ENCODE measurements at regions not wholly inside any gene's neighbourhood (a gene's known extent, or its start where the extent isn't known, plus 50 kb on each side); places are given as distances from the start of the nearest gene placed in this dataset.

DNA sequence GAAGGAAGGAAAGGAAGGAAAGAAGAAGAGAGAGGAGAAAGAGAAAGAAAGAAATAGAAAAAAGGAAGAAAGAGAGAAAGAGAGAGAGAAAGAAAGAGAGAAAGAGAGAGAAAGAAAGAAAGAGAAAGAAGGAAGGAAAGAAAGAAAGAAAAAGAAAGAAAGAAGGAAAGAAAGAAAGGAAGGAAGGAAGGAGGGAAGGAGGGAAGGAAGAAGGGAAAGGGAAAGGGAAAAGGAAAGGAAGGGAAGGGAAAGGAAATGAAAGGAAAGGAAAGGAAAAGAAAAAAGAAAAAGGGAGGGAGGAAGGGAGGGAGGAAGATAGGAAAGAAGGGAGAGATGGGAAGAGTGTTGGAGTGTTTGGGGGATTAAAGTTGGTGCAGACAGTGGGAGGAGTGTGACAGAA, 450.1 kb downstream of the GBE1 start:
- no peak for DNase-seq (ENCODE audit: low spot score)
- in situ Hi-C loops (cut with MboI; ENCODE audit: low pct_unique_long_range_greater_than_20kb, low sequenced_read_pairs, unreplicated experiment) = no loop called here

DNA sequence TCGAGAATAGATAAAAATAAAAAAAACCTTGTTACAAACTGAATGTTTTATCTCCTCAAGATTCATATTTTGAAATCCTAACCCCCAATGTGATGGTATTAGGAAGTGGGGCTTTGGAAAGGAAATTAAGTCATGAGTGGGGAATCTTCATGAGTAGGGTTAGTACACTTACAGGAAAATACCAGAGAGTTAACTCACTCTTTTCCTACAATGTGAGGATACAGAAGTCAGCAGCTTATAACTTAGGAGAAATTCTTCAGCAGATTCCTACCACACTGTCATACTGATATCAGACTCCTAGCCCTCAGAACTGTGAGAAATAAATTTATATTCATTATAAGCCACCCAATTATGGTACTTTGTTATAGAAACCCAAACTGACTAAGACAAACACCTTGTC, 453.1 kb downstream of the GBE1 start:
- in situ Hi-C loops (cut with MboI; ENCODE audit: low pct_unique_long_range_greater_than_20kb, low sequenced_read_pairs, unreplicated experiment) = no loop called here
- DNase-seq (ENCODE audit: low spot score) = no peak
- TF ChIP-seq, protein P1, sequence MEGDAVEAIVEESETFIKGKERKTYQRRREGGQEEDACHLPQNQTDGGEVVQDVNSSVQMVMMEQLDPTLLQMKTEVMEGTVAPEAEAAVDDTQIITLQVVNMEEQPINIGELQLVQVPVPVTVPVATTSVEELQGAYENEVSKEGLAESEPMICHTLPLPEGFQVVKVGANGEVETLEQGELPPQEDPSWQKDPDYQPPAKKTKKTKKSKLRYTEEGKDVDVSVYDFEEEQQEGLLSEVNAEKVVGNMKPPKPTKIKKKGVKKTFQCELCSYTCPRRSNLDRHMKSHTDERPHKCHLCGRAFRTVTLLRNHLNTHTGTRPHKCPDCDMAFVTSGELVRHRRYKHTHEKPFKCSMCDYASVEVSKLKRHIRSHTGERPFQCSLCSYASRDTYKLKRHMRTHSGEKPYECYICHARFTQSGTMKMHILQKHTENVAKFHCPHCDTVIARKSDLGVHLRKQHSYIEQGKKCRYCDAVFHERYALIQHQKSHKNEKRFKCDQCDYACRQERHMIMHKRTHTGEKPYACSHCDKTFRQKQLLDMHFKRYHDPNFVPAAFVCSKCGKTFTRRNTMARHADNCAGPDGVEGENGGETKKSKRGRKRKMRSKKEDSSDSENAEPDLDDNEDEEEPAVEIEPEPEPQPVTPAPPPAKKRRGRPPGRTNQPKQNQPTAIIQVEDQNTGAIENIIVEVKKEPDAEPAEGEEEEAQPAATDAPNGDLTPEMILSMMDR (IDR thresholded peaks at IDR 0.05; ENCODE audit: extremely low read depth, insufficient read depth, missing control alignments) = no peak

More for the DNA sequence above, 450.1 kb downstream of the GBE1 start:
- TF ChIP-seq, protein P1 (IDR thresholded peaks at IDR 0.05; ENCODE audit: extremely low read depth, insufficient read depth, missing control alignments) = no peak

DNA sequence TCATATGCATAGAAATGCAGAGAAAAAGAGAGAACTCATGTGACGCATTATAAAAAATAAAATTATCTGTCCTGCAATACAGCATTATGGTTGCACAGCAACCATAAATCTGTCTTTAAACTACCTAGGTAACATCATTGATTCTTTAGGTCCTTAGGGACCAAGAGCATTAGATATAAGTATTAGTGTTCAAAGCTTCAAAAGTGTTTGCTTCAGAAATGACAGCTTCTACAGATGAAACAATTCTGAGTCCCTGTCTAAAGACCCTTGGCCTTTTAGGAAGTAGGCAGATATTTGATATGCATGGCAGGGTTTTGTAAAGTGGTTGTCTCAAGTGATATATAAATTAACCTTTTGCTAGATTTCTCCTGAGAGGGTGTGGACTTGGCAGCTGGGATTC, 454.2 kb downstream of the GBE1 start:
- no peak for DNase-seq (ENCODE audit: low spot score)
- in situ Hi-C loops (cut with MboI; ENCODE audit: low pct_unique_long_range_greater_than_20kb, low sequenced_read_pairs, unreplicated experiment) = no loop called here
- TF ChIP-seq, protein P1 (IDR thresholded peaks at IDR 0.05; ENCODE audit: extremely low read depth, insufficient read depth, missing control alignments) = no peak

DNA sequence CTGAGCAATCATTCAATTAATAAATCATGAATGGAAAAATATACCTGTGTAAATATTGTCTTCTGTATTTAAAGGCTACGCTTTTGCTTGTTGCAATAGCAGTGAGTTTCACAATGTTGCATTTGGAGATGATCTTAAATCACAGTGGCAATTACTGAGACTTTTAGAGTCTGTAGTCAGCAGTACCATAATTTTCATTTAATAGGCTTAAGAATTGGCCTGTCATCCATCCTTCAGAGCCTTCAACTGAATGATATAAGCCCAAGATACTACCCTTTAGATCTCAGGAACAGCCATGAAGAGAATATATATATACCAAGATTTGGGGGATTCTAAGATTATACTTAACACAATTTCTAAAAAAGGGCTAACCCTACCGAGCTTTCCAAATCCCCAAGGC, 458.1 kb downstream of the GBE1 start:
- TF ChIP-seq, protein P1 (IDR thresholded peaks at IDR 0.05; ENCODE audit: extremely low read depth, insufficient read depth, missing control alignments) = no peak
- no peak for DNase-seq (ENCODE audit: low spot score)
- in situ Hi-C loops (cut with MboI; ENCODE audit: low pct_unique_long_range_greater_than_20kb, low sequenced_read_pairs, unreplicated experiment) = no loop called here

DNA sequence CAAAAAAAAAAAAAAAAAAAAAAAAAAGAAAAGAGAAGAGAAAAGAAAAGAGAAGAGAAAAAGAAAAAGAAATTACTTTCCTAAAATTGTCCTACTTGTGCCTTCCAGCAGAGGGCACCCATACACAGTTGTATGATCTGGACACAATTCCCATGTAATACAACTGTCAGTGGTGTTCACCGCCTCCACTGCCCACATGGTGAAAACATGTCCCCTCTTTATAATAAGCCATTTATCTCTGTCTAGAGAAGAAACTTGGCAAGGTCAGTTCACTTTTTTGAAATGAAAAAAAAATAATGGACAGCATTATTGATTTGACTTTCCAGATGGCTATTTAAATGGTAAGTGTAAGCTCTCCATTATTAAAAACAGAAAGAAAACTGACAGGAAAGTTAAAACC, 459.4 kb downstream of the GBE1 start:
- peak; percentile 64 for DNase-seq (ENCODE audit: low spot score)
- TF ChIP-seq, protein P1 (IDR thresholded peaks at IDR 0.05; ENCODE audit: extremely low read depth, insufficient read depth, missing control alignments) = peak; percentile 69
- in situ Hi-C loops (cut with MboI; ENCODE audit: low pct_unique_long_range_greater_than_20kb, low sequenced_read_pairs, unreplicated experiment) = no loop called here

DNA sequence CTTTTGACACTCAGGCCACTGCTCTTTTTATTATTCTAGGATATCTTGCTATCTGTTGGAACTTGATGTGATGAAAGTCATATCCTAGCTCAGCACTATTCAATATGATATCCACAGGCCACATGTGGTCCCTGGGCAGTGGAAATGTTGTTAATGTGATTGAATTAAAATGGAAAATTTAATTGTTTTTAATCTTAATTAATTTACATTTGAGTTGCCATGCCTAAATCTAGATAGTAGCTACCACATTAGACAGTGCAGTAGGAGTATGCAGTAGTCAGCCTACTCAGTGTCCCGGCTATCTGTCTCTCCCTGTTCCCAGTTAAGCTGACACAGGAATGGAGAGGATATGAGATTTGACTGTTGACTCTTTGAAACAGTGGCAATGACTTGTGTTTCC, 460.2 kb downstream of the GBE1 start:
- TF ChIP-seq, protein P1 (IDR thresholded peaks at IDR 0.05; ENCODE audit: extremely low read depth, insufficient read depth, missing control alignments) = no peak
- no peak for DNase-seq (ENCODE audit: low spot score)
- in situ Hi-C loops (cut with MboI; ENCODE audit: low pct_unique_long_range_greater_than_20kb, low sequenced_read_pairs, unreplicated experiment) = no loop called here
